ENCODE measurements at regions not wholly inside any gene's neighbourhood (a gene's known extent, or its start where the extent isn't known, plus 50 kb on each side); places are given as distances from the start of the nearest gene placed in this dataset.

DNA sequence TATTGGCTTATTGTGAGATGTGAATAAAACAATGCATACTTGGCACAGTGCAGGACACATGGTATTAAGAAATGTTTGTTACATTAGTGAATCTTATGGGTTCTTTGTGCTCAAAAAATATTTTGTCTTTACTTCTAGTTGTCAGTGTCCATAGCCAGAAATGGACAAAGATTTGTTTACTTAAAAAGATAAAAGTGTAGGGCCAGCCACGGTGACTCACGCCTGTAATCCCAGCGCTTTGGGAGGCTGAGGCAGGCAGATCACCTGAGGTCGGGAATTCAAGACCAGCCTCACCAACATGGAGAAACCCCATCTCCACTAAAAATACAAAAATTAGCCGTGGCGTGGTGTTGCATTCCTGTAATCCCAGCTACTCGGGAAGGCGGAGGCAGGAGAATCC, 654.6 kb upstream of the NEGR1 start:
- TF ChIP-seq POLR2A (IDR thresholded peaks at IDR 0.05), result no peak
- TF ChIP-seq, protein P1, sequence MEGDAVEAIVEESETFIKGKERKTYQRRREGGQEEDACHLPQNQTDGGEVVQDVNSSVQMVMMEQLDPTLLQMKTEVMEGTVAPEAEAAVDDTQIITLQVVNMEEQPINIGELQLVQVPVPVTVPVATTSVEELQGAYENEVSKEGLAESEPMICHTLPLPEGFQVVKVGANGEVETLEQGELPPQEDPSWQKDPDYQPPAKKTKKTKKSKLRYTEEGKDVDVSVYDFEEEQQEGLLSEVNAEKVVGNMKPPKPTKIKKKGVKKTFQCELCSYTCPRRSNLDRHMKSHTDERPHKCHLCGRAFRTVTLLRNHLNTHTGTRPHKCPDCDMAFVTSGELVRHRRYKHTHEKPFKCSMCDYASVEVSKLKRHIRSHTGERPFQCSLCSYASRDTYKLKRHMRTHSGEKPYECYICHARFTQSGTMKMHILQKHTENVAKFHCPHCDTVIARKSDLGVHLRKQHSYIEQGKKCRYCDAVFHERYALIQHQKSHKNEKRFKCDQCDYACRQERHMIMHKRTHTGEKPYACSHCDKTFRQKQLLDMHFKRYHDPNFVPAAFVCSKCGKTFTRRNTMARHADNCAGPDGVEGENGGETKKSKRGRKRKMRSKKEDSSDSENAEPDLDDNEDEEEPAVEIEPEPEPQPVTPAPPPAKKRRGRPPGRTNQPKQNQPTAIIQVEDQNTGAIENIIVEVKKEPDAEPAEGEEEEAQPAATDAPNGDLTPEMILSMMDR (IDR thresholded peaks at IDR 0.05), result no peak

All from uterus (tissue), 2 donors.